Esophagus (tissue), 2 donors: ENCODE measurements at regions not wholly inside any gene's neighbourhood (a gene's known extent, or its start where the extent isn't known, plus 50 kb on each side); places are given as distances from the start of the nearest gene placed in this dataset.

Experiments
- H3K27ac ChIP-seq, 2 donors: one replicate each; pipeline ENCODE4 v1.5.1; 2013; ENCODE audit warnings: low read depth in 2 of 2, mild to moderate bottlenecking in 2 of 2, inconsistent platforms in 1 of 2, low read length in 1 of 2, moderate library complexity in 1 of 2
- H3K27me3 ChIP-seq, 2 donors: one replicate each; pipeline ENCODE4 v1.6.1; 2013; ENCODE audit warnings: low read length in 2 of 2, control low read depth in 1 of 2, mild to moderate bottlenecking in 1 of 2; ENCODE audit not compliant: insufficient read depth in 2 of 2, control insufficient read depth in 1 of 2
- H3K36me3 ChIP-seq, 2 donors: one replicate each; pipeline ENCODE4 v1.6.1; 2013; ENCODE audit warnings: low read length in 1 of 2; ENCODE audit not compliant: control insufficient read depth in 2 of 2, insufficient read depth in 2 of 2
- H3K4me1 ChIP-seq, 2 donors: one replicate each; pipeline ENCODE4 v1.6.1; 2013; ENCODE audit warnings: low read length in 1 of 2; ENCODE audit not compliant: control insufficient read depth in 2 of 2, insufficient read depth in 2 of 2
- H3K4me3 ChIP-seq, 2 donors: one replicate each; pipeline ENCODE4 v1.5.1; 2013; ENCODE audit warnings: low read length in 2 of 2, mild to moderate bottlenecking in 2 of 2, low read depth in 1 of 2, moderate library complexity in 1 of 2
- H3K9me3 ChIP-seq, 2 donors: one replicate each; pipeline ENCODE4 v1.6.1; 2013; ENCODE audit warnings: mild to moderate bottlenecking in 2 of 2, low read depth in 1 of 2, low read length in 1 of 2, moderate library complexity in 1 of 2; ENCODE audit not compliant: control insufficient read depth in 2 of 2, insufficient read depth in 1 of 2
- WGBS, 2 donors: extraction: QIAGEN DNeasy Blood & Tissue Kit; methylation state at CpG; one replicate each; pipeline ENCODE4 v1.1.7; 2013; 5-methylcytosine and 5-hydroxymethylcytosine counted together
- donor health status: healthy with polysubstance abuse.
- donor health status: Bipolar disorder and iron deficiency.

DNA sequence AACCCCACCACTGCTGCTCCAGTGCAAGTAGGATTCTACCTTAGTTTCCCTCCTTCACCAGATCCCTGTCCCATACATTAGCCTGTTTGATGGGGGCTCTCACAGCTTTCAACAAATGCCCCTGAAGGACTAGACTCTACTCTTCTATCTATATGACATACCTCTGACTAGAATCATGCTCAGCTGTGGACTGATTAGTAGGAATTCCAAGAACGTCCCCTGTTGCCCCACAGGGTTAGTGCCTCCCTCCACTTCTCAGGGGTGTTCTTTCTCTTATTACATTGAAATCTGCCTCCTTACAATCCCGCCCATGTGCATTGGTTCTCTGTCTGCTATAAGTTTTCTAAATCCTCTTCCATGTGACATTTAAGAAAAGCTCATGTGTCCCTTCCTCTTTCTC, 375.9 kb upstream of the DUSP10 start:
- H3K27ac ChIP-seq = no peak overlapping the region
- WGBS, 2 donors = 87 to 90% methylated on average over 2 of the region's 2 CpGs
- no peaks in the 10 kb centered on the region for H3K4me1 ChIP-seq
- H3K27me3 ChIP-seq = no peaks in the 10 kb centered on the region
- no peaks in the 10 kb centered on the region for H3K9me3 ChIP-seq
- H3K36me3 ChIP-seq = no peaks in the 10 kb centered on the region
- no peak overlapping the region for H3K4me3 ChIP-seq

DNA sequence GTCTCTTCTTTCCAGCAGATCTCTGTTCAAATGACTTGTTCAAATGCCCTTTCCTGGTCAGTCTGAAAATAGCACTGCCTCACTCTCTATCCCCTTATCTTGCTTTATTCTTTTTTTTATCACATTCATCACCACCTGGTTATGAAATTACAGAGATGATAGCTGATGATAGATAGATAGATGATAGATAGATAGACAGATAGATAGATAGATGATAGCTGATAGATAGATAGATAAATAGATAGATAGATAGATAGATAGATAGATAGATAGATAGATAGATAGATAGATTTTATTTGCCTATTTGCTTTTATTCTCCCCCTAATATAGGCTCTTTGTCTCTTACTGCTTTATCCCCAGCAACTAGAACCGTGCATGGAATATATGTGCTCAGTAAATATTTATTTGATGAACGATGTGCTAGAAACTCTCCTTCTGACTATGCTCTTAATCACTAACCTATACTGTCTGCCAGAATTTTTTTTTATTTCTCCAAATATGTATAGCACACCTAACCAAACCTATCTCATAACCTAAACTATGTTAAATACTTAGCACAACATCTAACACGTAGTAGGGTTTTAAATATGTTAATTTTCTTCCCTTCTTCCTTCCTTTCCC, 372.8 kb upstream of the DUSP10 start:
- 57 to 64% methylated on average over 3 of the region's 3 CpGs for WGBS, 2 donors
- Histone ChIP-seq H3K36me3 (no peaks in the 10 kb centered on the region), H3K9me3 (no peaks in the 10 kb centered on the region), H3K4me1 (no peaks in the 10 kb centered on the region), H3K27ac (no peak overlapping the region), H3K4me3 (no peak overlapping the region), H3K27me3 (no peaks in the 10 kb centered on the region)

DNA sequence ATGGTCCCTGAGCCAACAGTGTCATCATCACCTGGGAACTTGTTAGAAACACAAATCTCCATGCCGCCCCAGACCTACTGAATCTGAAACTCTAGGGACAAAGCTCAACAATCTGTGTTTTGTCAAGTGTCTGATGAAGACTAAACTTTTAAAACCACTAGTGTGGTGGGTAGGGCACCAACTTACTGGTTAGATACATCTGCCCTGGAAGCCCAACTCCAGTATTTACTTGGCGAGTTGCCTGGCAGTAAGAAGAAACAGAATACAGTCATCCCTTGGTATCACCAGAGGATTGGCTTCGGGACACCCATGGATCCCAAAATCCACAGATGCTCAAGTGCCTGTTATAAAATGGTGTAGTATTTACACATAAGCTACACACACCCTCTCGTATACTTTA, 367.9 kb upstream of the DUSP10 start:
- Histone ChIP-seq H3K4me1 (peaks cover 2 to 4% of the 10 kb centered on the region in 2 donors), H3K9me3 (no peaks in the 10 kb centered on the region), H3K27ac (no peak overlapping the region), H3K27me3 (no peaks in the 10 kb centered on the region), H3K4me3 (no peak overlapping the region), H3K36me3 (no peaks in the 10 kb centered on the region)
- WGBS, 2 donors = 81 to 92% methylated on average over 4 of the region's 4 CpGs

DNA sequence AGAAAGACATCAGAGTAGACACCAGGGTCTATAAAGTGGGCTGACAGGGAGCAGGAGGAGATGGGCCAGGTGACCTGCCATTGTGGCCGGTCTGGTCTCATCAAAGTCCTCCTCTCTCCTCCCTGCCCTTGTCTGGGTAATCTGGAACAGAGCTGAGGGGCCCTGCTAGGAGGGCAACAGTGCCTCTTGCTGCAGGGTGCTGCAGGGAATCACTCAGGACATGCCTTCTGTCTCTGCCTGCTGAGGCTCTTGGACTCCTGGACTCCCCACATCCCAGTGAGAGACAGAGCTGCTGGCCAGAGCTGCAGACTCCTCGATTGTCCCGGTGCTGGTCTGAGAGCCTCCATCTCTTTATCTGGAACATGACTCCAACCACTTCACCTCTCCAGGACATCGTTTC, 366.1 kb upstream of the DUSP10 start:
- Histone ChIP-seq H3K36me3 (no peaks in the 10 kb centered on the region), H3K9me3 (no peaks in the 10 kb centered on the region), H3K4me3 (no peak overlapping the region), H3K27me3 (no peaks in the 10 kb centered on the region), H3K27ac (no peak overlapping the region), H3K4me1 (peaks cover 2 to 8% of the 10 kb centered on the region in 2 donors)
- WGBS, 2 donors = 78 to 83% methylated on average over 4 of the region's 4 CpGs

DNA sequence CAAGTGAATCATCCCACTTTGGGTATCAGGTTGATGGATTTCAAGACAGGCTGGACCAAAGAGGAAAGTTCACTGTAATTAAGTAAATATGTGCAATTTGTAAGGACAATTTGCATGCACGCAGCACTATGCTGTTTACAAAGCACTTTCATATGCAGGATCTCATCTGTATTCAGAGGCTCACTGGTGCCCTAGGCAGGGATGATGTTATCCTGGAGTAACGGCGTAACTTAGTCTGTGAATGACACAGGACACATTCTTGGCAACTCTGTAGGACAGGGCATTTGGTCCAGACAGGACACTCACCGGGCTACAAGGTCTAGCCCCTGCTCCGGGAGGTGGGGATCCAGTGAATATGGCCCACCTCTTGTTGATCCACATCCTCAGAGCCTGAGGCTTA, 365.4 kb upstream of the DUSP10 start:
- H3K36me3 ChIP-seq = no peaks in the 10 kb centered on the region
- H3K9me3 ChIP-seq = no peaks in the 10 kb centered on the region
- no peak overlapping the region for H3K4me3 ChIP-seq
- 80 to 84% methylated on average over 5 of the region's 5 CpGs for WGBS, 2 donors
- peaks cover 2 to 8% of the 10 kb centered on the region in 2 donors for H3K4me1 ChIP-seq
- no peak overlapping the region for H3K27ac ChIP-seq
- H3K27me3 ChIP-seq = no peaks in the 10 kb centered on the region

DNA sequence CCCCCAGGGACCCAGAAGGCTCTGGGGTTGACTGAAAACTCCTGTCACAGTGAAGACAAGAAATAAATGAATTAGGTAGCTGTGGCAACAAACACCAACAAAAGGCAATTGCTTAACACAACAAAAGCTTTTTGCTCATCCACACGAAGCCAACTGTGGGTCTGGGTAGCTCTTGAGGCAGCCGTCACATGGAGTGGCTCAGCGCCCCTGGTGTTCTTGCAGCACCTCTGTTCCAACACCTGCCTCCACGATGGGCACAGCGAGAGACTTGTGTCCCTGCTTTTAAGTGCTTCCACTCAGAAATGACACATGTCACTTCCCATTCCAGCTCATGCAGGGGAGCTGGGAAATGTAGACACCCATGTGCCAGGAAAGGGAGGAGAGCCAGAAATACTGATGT, 364.5 kb upstream of the DUSP10 start:
- Histone ChIP-seq H3K27ac (no peak overlapping the region), H3K9me3 (no peaks in the 10 kb centered on the region), H3K36me3 (no peaks in the 10 kb centered on the region), H3K4me1 (peaks cover 2 to 8% of the 10 kb centered on the region in 2 donors), H3K4me3 (no peak overlapping the region), H3K27me3 (no peaks in the 10 kb centered on the region)
- WGBS, 2 donors = 73 to 77% methylated on average over 5 of the region's 5 CpGs

DNA sequence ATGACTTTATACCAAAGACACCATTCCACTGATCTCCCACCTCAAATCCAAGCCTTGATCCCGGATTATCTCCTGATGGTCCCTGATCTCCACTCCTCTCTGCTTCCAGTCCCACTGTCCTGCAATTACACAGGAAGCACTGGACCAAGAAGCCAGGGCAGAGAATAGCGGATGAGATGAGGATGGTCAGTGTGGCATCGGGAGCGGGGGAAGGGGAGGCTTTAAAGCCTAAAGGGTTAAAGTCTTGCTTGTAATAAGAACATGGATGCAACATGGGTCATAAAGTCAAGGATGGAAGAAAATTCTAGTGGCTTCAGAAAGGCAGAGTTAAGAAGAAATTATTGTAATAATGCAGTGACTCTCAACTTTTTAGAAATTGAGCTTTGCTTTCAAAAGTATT, 364.0 kb upstream of the DUSP10 start:
- no peaks in the 10 kb centered on the region for H3K27me3 ChIP-seq
- H3K27ac ChIP-seq = peak overlapping the region in 1 of 2 donors; percentile 34
- no peak overlapping the region for H3K4me3 ChIP-seq
- no peaks in the 10 kb centered on the region for H3K9me3 ChIP-seq
- WGBS, 2 donors = 96 to 98% methylated on average over 4 of the region's 4 CpGs
- H3K36me3 ChIP-seq = no peaks in the 10 kb centered on the region
- H3K4me1 ChIP-seq = peaks cover 2 to 8% of the 10 kb centered on the region in 2 donors

DNA sequence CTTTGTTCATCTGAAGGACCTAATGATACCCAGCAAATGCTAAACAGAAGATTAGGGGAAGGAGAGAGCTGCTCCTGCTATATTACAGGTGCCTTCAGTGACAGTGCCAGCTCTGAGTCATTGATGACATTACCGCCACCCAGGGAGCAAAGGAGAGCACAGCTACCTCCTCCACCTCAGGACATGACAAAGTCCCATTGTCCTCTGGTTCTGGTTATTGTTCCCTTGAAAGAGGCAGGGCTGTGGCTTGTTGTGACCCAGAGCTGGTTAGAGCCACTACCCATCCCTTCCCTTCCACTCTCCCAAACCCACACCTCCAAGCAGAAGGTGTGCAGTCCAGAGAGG, 363.5 kb upstream of the DUSP10 start:
- H3K4me3 ChIP-seq = no peak overlapping the region
- WGBS, 2 donors = 50 to 53% methylated on average over 1 of the region's 1 CpG
- no peaks in the 10 kb centered on the region for H3K36me3 ChIP-seq
- H3K27ac ChIP-seq = peak overlapping the region in 1 of 2 donors; percentile 59
- peaks cover 2 to 8% of the 10 kb centered on the region in 2 donors for H3K4me1 ChIP-seq
- no peaks in the 10 kb centered on the region for H3K9me3 ChIP-seq
- no peaks in the 10 kb centered on the region for H3K27me3 ChIP-seq

DNA sequence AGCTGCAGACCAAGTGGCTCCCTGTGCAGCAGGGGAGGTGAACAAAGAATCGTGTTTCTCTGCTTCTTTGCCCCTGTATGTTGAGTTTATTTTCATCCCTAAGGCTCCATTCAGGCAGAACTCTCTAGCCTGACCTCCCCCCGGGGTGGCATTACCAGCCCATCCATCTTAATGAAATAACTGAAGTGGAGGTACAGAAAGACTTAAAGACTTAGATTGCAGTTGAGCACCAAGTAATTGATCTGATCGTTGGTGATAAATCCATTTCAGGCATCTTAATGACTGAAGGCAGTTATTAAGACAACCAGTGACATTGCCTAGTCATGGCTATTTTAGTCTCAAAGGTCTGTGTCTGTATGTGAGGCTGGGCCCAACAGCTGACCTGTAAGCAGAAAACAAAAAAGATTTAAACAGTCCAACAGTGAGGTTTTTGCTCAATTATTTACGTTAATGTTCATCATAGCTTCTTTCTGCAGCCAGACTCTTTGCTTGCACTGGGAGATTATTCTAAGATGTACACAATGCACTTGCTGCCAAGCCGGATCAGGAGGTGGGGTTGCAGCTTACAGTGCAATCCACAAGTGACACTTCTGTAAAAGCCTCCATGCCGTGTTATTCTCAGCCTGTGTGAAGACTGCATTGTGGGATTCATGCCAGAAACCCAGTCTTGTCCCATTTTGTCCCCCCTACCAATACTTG, 363.0 kb upstream of the DUSP10 start:
- 34 to 41% methylated on average over 6 of the region's 6 CpGs for WGBS, 2 donors
- Histone ChIP-seq H3K4me3 (no peak overlapping the region), H3K36me3 (no peaks in the 10 kb centered on the region), H3K27ac (peak overlapping the region in 1 of 2 donors; percentile 59), H3K27me3 (no peaks in the 10 kb centered on the region), H3K9me3 (no peaks in the 10 kb centered on the region), H3K4me1 (peaks cover 2 to 8% of the 10 kb centered on the region in 2 donors)

DNA sequence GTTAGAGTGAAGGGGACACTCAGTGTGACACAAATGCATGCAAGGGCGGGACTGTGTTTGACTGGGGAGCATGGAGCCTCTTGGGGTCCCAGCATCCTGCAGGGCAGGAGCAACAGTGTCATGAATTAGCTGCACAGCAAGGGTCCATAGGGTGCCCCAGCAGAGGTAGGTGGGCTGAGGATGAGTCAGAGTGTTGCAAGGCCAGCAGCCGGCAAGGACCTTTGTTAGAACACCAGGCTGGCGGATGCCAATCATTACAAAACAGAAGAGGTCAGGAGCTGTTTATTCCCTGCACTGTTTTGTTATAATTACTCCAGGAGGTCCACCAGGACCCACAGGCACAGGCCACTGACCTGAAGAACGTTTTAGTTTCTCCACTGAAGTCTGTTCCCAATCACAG, 362.2 kb upstream of the DUSP10 start:
- Histone ChIP-seq H3K9me3 (no peaks in the 10 kb centered on the region), H3K27me3 (no peaks in the 10 kb centered on the region), H3K36me3 (no peaks in the 10 kb centered on the region), H3K4me3 (no peak overlapping the region), H3K27ac (no peak overlapping the region), H3K4me1 (peaks cover 2 to 8% of the 10 kb centered on the region in 2 donors)
- 71 to 78% methylated on average over 4 of the region's 4 CpGs for WGBS, 2 donors
